Endothelial cell (in vitro differentiated cells): ENCODE measurements at regions not wholly inside any gene's neighbourhood (a gene's known extent, or its start where the extent isn't known, plus 50 kb on each side); places are given as distances from the start of the nearest gene placed in this dataset.

ENCODE experiments used
- DNase-seq: peaks from one replicate; pipeline ENCODE4 v3.0.0; 2021; ENCODE audit warnings: low spot score
- H3K27ac Mint-ChIP-seq: one replicate; pipeline ENCODE4 v1.8.0; 2021; ENCODE audit warnings: mixed read lengths, inconsistent platforms; ENCODE audit not compliant: unreplicated experiment
- H3K27me3 Mint-ChIP-seq: one replicate; pipeline ENCODE4 v1.8.0; 2021; ENCODE audit warnings: mild to moderate bottlenecking, moderate library complexity, mixed read lengths, inconsistent platforms; ENCODE audit not compliant: unreplicated experiment
- H3K36me3 Mint-ChIP-seq: one replicate; pipeline ENCODE4 v1.8.0; 2021; ENCODE audit warnings: mild to moderate bottlenecking, low read depth, mixed read lengths, inconsistent platforms; ENCODE audit not compliant: unreplicated experiment
- H3K4me1 Mint-ChIP-seq: one replicate; pipeline ENCODE4 v1.8.0; 2021; ENCODE audit warnings: mild to moderate bottlenecking, mixed read lengths, inconsistent platforms; ENCODE audit not compliant: unreplicated experiment
- H3K4me3 Mint-ChIP-seq: one replicate; pipeline ENCODE4 v1.8.0; 2021; ENCODE audit warnings: mild to moderate bottlenecking, mixed read lengths, inconsistent platforms; ENCODE audit not compliant: unreplicated experiment
- H3K9me3 Mint-ChIP-seq: one replicate; pipeline ENCODE4 v1.8.0; 2021; ENCODE audit warnings: mixed read lengths, inconsistent platforms; ENCODE audit not compliant: unreplicated experiment
- CTCF ChIP-seq: fragments of 200-600 bp; sonication (generic); IDR thresholded peaks from one replicate; pipeline ENCODE4 v1.5.0; 2021; ENCODE audit warnings: antibody characterized with exemption; ENCODE audit not compliant: unreplicated experiment

DNA sequence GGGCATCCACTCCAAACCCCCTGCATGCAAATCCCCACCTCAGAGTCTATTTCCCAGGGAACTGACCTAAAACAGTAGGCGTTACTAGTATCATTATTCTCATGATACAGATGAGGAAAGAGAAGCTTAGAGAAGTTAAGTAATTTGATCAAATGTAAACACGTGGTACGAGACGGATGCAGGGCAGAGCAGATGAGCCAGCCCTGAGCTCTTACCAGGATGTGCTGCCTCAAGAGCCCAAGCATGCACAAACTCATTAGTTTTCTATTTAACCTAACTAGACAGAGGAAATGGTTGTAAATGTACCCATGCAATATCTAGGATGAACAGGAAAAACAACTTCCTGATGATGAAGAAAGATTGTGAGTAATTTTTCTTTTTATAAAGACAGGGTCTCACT is 173.3 kb upstream of the RASSF8 start:
- DNase-seq = no peak
- TF ChIP-seq CTCF = no peak
- Mint-ChIP-seq H3K27ac (no peak overlapping the region), H3K27me3 (no peaks in the 10 kb centered on the region), H3K4me3 (no peak overlapping the region), H3K9me3 (no peaks in the 10 kb centered on the region), H3K4me1 (peaks cover 11% of the 10 kb centered on the region), H3K36me3 (no peaks in the 10 kb centered on the region)

GRCh38 chr12:25787701-25788100 is 170.8 kb upstream of the RASSF8 start:
- no peaks in the 10 kb centered on the region for H3K36me3 Mint-ChIP-seq
- H3K27me3 Mint-ChIP-seq = no peaks in the 10 kb centered on the region
- no peak overlapping the region for H3K4me3 Mint-ChIP-seq
- peaks cover 11% of the 10 kb centered on the region for H3K4me1 Mint-ChIP-seq
- no peak for TF ChIP-seq CTCF
- H3K9me3 Mint-ChIP-seq = no peaks in the 10 kb centered on the region
- no peak overlapping the region for H3K27ac Mint-ChIP-seq
- no peak for DNase-seq

- no peaks in the 10 kb centered on the region for H3K9me3 Mint-ChIP-seq
- H3K4me3 Mint-ChIP-seq = no peak overlapping the region
- H3K27me3 Mint-ChIP-seq = no peaks in the 10 kb centered on the region
- TF ChIP-seq CTCF = no peak
- no peaks in the 10 kb centered on the region for H3K36me3 Mint-ChIP-seq
- peak overlapping the region; percentile 6 for H3K27ac Mint-ChIP-seq
- no peak for DNase-seq
- peaks cover 11% of the 10 kb centered on the region for H3K4me1 Mint-ChIP-seq
Observed at GRCh38 chr12:25788707-25789442, 169.6 kb upstream of the RASSF8 start.

DNA sequence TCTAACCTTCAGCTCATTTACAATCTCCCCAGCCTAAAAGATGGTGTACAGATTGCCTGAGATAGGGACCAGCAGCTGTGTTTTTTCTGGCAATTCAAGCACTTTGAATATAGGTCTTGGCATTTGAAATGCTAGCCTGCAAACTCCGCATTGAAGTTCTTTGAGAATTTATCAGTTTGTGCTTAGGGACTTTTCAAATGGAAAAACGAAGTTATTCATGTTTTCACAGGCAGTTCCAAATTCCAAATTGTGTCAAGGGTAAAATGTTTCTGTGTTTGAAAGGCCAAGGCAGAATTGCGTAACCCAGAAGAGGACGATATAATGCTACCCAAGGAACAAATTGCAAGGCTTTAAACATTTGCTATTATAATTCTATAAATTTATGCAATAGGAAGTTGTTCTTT is 168.9 kb upstream of the RASSF8 start:
- H3K4me1 Mint-ChIP-seq = peaks cover 10% of the 10 kb centered on the region
- no peaks in the 10 kb centered on the region for H3K36me3 Mint-ChIP-seq
- H3K4me3 Mint-ChIP-seq = no peak overlapping the region
- no peak overlapping the region for H3K27ac Mint-ChIP-seq
- TF ChIP-seq CTCF = no peak
- no peaks in the 10 kb centered on the region for H3K9me3 Mint-ChIP-seq
- DNase-seq = no peak
- no peaks in the 10 kb centered on the region for H3K27me3 Mint-ChIP-seq

DNA sequence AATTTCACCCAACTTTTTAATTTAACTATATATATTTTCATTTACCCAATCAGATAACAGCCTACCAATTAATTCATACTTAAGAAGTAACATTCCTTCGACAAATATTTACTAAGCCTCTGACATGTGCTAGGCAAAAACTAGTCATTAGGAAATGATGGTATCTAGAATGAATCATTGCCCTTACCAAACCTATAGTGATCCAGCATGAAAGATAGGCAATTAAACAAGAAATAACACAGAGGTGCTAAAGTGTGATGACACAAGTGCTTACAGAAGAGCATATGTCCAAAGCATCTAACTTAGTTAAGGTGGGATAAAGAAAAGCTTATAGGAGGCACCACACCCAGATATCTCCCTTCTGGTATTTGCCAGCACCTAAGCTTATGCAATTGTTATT is 166.5 kb upstream of the RASSF8 start:
- Mint-ChIP-seq H3K27ac (no peak overlapping the region), H3K4me1 (peaks cover 7% of the 10 kb centered on the region), H3K9me3 (no peaks in the 10 kb centered on the region), H3K36me3 (no peaks in the 10 kb centered on the region), H3K4me3 (no peak overlapping the region), H3K27me3 (peaks cover 2% of the 10 kb centered on the region)
- no peak for TF ChIP-seq CTCF
- DNase-seq = no peak
